ENCODE measurements at regions not wholly inside any gene's neighbourhood (a gene's known extent, or its start where the extent isn't known, plus 50 kb on each side); places are given as distances from the start of the nearest gene placed in this dataset.

DNA sequence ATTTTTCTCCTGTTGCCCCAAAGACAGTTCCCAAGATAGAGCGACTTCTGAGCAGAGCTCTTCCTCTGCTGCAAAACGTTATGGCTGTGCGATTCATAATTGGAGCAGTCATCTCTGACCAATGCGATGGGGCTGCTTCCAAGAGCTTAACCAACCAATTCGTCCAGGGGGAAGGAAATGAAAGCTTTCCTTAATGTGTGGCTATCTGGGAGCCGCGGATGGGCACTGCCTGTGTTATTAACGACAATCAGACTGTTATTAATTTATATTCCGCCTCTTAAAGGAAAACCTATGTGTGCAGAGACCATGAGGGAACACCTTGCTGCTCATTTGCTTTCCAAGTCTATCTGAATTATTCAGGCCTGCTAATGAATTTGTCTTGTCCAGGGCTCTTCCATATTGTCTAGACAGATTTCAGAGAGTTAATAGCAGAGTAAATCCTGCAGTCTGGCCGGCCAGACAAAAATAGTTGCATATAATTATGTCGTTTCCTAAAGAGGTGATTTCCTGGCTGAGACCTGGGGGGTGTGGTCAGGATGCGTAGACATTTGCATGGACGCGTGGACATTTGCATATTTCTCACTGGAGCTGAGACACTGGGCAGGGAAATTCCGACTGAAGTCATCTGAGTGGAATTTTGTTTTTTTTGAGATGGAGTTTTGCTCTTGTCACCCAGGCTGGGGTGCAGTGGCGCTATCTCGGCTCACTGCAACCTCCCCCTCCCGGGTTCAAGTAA, 135.4 kb downstream of the HMX1 start:
- TF ChIP-seq, protein P1, sequence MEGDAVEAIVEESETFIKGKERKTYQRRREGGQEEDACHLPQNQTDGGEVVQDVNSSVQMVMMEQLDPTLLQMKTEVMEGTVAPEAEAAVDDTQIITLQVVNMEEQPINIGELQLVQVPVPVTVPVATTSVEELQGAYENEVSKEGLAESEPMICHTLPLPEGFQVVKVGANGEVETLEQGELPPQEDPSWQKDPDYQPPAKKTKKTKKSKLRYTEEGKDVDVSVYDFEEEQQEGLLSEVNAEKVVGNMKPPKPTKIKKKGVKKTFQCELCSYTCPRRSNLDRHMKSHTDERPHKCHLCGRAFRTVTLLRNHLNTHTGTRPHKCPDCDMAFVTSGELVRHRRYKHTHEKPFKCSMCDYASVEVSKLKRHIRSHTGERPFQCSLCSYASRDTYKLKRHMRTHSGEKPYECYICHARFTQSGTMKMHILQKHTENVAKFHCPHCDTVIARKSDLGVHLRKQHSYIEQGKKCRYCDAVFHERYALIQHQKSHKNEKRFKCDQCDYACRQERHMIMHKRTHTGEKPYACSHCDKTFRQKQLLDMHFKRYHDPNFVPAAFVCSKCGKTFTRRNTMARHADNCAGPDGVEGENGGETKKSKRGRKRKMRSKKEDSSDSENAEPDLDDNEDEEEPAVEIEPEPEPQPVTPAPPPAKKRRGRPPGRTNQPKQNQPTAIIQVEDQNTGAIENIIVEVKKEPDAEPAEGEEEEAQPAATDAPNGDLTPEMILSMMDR (conservative IDR thresholded peaks at IDR 0.05): no peak
- Mint-ChIP-seq H3K9me3 (peaks cover 7% of the 10 kb centered on the region), H3K36me3 (no peaks in the 10 kb centered on the region), H3K27ac (no peak overlapping the region), H3K4me3 (no peak overlapping the region), H3K27me3 (peaks cover 3% of the 10 kb centered on the region), H3K4me1 (ENCODE audit: unreplicated experiment) (no peaks in the 10 kb centered on the region)
- DNase-seq (ENCODE audit: extremely low spot score, unreplicated experiment): no peak

DNA sequence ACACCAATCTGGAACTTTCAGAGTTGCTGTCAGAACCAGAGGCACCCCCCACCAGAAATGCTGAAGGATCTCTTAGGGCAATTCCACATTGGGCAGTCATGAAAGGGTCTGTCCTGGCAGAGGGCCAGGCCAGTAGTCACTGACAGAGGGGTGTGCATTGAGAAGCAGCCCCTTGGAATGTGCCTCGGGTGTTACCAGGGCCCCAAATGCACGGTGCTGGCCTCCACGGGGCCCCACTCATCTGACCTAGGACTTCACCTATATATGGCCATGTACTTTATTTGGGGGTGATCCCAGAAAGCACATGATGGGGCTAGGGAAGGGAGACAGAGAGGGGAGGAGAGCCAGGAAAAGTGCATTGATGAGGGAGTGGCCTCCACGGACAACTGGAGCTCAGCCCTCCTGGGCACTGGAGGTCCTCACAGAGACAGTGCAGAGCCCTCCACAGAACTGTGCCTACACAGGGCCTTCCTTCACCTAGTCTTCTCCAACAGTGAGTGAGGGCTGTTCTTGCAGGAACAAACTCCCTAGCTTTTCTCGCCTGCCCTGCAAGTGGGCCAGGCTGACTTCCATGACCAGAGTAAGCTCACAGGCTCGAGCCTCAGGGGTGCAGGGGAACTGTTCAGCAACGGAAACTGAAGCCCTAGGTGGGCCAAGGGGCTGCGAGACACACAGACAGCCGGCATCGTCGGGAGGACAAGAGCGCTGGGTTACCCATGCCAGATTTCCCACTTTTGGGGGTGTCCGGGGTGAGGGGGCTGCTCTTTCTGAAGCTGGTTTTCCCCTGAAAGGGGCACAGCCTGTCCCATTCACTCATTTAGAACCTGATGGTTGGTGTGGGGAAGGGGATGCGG, 136.2 kb downstream of the HMX1 start:
- no peak for DNase-seq (ENCODE audit: extremely low spot score, unreplicated experiment)
- H3K27ac Mint-ChIP-seq: no peak overlapping the region
- H3K36me3 Mint-ChIP-seq: no peaks in the 10 kb centered on the region

DNA sequence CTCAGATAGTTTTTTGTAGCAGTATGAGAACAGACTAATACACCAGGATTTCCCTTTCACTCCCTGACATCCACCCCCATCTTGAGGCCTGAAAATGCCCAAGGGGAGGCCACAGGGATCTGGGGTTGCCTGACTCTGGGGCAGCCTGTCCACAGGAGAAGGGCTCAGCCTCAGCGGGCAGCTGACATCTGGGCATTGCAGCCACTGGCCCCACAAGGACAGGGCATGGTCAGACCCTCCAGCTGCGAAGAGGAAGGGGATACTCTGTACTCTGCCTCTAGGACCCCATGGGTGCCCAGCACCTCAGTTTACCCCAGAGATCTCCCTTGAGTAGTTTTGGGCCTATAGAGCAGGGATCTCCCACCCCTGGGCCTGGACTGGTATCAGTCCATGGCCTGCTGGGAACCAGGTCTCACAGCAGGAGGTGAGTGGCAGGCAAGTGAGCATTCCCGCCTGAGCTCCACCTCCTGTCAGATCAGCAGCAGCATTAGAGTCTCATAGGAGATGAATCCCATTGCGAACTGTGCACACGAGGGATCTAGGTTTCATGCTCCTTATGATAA, 138.9 kb downstream of the HMX1 start:
- Mint-ChIP-seq H3K4me1 (ENCODE audit: unreplicated experiment) (no peaks in the 10 kb centered on the region), H3K36me3 (no peaks in the 10 kb centered on the region), H3K4me3 (no peak overlapping the region), H3K9me3 (peaks cover 7% of the 10 kb centered on the region), H3K27ac (no peak overlapping the region), H3K27me3 (peaks cover 3% of the 10 kb centered on the region)
- DNase-seq (ENCODE audit: extremely low spot score, unreplicated experiment): no peak
- TF ChIP-seq, protein P1 (conservative IDR thresholded peaks at IDR 0.05): no peak

More for the DNA sequence above, 136.2 kb downstream of the HMX1 start:
- TF ChIP-seq, protein P1 (conservative IDR thresholded peaks at IDR 0.05): no peak
- Mint-ChIP-seq H3K4me3 (no peak overlapping the region), H3K4me1 (ENCODE audit: unreplicated experiment) (no peaks in the 10 kb centered on the region), H3K9me3 (peaks cover 7% of the 10 kb centered on the region), H3K27me3 (peaks cover 3% of the 10 kb centered on the region)

DNA sequence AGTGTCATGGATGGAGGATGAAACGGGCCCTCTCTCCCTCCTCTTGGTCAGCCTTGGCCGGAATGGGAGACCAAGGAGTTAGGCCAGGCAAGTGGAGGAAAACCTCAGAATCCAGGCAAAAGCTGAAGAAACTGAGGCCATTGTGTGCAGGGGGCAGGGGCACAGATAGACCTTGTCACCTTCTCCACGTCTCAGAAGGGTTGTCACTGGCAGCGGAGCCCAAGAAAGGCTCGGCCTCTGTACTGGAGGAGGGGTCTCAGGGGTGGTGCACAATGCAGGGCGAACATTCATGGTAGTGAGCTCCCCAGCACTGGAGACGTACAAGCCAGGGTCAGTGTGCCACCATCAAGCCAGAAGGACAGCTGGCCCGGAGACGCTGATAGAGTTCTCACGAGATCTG, 139.5 kb downstream of the CPZ start:
- TF ChIP-seq, protein P1 (conservative IDR thresholded peaks at IDR 0.05): no peak
- H3K27me3 Mint-ChIP-seq: peaks cover 3% of the 10 kb centered on the region
- no peaks in the 10 kb centered on the region for H3K36me3 Mint-ChIP-seq
- DNase-seq (ENCODE audit: extremely low spot score, unreplicated experiment): no peak
- no peak overlapping the region for H3K4me3 Mint-ChIP-seq
- peaks cover 7% of the 10 kb centered on the region for H3K9me3 Mint-ChIP-seq
- no peak overlapping the region for H3K27ac Mint-ChIP-seq
- H3K4me1 Mint-ChIP-seq (ENCODE audit: unreplicated experiment): no peaks in the 10 kb centered on the region

DNA sequence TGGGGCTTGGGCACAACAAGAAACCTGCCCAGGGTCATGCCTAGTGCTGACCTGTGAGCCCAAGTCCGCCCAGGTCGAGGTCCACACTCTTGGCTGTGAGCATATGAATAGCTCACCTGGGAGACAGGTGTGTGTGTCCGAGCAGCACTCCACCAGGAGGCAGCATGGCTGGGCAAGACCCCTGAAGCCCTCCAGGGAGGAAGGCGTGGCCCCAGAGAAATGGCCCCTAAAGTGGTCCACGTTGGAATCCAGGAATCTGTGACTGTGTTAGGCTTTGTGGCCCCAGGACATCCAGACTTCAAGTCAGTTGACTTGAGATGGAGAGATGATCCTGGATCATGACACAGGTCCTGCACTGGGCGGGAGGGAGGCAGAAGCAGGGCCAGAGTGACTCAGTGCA, 138.8 kb downstream of the CPZ start:
- no peaks in the 10 kb centered on the region for H3K36me3 Mint-ChIP-seq
- no peak for DNase-seq (ENCODE audit: extremely low spot score, unreplicated experiment)
- no peak overlapping the region for H3K4me3 Mint-ChIP-seq
- H3K27ac Mint-ChIP-seq: no peak overlapping the region
- peaks cover 7% of the 10 kb centered on the region for H3K9me3 Mint-ChIP-seq
- peaks cover 7% of the 10 kb centered on the region for H3K27me3 Mint-ChIP-seq
- TF ChIP-seq, protein P1 (conservative IDR thresholded peaks at IDR 0.05): no peak
- no peaks in the 10 kb centered on the region for H3K4me1 Mint-ChIP-seq (ENCODE audit: unreplicated experiment)
